Midbrain (tissue), 1 donor: ENCODE measurements at regions not wholly inside any gene's neighbourhood (a gene's known extent, or its start where the extent isn't known, plus 50 kb on each side); places are given as distances from the start of the nearest gene placed in this dataset.
"Not testable (repeated sequence)": the region's sequence is repeated elsewhere in the genome, so short reads cannot be mapped to it uniquely, and the experiment has no call there.

Experiments
- DNase-seq: peaks from one replicate; lab custom pipeline; 2025; lab: John Stamatoyannopoulos, UW

- DNase-seq: no peak
These were observed 375.7 kb upstream of the PRR16 start for GRCh38 chr5:120088412-120088811.

DNA sequence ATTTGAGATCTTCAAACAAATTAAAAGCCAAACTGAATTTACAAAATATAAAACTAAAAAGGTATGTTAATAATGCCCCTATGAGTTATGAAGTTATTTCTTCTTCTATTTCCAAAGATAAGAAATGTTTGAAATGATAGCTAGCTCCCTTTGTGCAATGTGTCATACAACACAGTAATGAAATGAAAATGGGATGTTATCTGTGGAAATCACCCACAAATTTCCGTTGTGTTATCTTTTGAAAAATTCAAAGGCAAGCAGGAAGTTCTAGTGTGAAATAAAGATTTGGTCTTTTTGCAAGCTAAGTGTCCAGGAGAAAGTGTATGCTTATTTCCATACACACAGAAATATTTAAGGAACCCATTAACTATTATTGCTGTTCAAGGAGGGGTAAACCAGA lies 375.3 kb upstream of the PRR16 start:
- no peak for DNase-seq

GRCh38 chr5:120091376-120091948 lies 372.6 kb upstream of the PRR16 start:
- DNase-seq: no peak

GRCh38 chr5:120092649-120093048 lies 371.5 kb upstream of the PRR16 start:
- no peak for DNase-seq

- DNase-seq: no peak
These were observed 370.9 kb upstream of the PRR16 start for GRCh38 chr5:120093178-120093577.

- DNase-seq: no peak
These were observed 367.7 kb upstream of the PRR16 start for GRCh38 chr5:120096413-120096812.

GRCh38 chr5:120098426-120098825 lies 365.7 kb upstream of the PRR16 start:
- no peak for DNase-seq

- DNase-seq: no peak
These were observed 365.1 kb upstream of the PRR16 start for GRCh38 chr5:120098902-120099535.

DNA sequence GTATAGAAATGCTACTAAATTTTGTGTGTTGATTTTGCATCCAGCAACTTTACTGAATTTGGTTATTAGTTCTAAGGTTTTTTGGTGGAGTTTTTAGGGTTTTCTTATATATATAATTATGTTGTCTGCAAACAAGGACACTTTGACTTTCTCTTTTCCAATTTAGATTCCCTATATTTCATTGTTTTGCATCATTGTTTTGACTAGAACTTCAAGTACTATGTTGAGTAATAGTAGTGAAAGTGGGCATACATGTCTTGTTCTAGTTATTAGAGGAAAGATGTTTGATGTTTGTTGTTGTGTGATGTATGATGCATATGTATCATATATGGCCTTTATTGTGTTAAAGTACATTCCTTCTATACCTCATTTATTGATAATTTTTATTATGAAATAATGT lies 362.3 kb upstream of the PRR16 start:
- DNase-seq: no peak

- no peak for DNase-seq
These were observed 360.6 kb upstream of the PRR16 start for GRCh38 chr5:120103495-120103894.

DNA sequence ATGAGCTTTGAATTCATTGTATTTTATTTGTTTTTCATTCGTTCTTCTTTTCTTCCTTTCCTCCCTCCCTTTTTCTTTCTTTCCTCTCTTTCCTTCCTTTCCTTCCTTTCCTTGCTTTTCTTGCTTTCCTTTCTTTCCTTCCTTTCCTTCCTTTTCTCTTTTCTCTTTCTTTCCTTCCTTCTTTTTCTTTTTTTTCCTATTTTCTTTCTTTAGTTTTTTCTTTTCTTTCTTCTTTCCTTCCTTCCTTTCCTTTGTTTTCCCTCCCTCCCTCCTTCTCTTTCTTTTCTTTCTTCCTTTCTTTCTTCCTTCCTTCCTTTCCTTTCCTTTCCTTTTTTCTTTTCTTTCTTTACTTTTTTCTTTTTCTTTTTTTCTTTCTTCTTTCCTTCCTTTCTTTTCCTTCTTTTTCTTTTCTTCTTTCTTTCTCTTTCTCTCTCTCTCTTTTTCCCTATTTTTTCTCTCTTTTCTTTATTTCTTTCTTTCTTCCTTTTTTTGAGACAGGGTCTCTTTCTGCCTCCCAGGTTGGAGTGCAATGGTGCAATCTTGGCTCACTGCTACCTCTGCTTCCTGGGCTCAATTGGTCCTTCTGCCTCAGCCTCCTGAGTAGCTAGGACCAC lies 357.1 kb upstream of the PRR16 start:
- no peak for DNase-seq

DNA sequence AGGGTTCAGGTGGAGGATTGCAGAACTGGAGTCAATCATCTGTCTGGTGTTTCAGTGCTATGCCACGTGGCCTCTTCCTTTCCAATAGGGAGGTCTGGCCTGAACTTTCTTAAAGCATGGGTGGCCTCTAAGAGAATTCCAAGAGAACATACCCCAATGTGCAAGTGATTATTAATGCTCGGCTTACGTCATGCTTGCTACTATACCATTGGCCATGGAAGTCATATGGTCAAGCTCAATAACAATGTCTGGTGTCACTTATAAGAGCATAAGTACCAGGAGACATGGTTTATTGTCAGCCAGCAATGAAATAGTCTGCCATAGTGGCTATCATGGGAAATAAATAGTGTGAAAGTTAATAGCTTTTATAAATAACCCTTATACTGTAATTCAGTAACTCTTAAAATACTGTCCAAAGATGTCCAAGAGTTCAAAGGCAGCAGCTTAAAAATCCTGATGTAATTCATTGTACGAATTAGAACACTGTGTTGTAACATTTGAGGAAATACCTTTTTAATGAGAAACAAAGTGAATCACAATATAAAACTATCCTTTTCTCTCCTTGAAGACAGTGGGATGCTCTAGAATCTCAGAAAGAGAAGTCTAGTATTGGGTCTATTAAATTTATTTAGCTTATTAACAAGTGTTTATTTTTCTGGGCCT lies 355.4 kb upstream of the PRR16 start:
- DNase-seq: no peak

DNA sequence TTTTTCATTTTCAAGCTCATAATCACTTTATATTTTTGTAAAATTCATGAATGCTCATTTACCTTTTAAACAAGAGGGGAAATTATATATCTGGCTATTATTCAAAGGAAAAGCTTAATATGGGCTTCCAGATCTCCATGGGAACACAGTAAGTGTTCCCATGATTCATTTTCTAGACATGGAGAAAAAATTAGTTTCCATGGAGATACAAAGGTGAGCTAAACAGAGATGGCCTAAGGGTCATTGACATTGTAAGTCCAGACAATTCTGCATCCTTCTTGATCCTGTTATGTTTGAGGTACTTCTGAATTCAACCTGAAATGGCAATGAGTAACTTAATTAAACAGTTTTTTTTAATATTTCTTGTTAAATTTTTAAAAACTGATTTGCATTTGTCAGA lies 341.4 kb upstream of the PRR16 start:
- DNase-seq: no peak

DNA sequence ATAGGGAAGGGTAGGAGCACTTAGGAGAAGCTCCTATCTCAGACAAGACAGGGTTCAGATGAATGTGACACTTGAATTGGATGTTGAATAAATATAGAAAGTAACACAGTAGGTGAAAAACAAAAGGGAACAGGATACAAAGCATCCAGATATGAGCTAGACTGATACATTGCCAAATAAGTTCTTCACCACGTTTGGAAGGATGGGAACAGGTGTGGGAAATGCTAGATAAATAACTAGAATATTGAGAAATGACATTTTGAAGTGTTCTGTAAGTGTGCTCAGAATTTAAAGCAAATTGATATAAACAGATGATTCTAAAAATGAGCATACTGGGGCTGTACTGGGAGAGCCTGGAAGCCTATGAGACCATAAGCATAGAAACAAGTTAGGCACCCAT lies 340.1 kb upstream of the PRR16 start:
- DNase-seq: no peak

- DNase-seq: no peak
These were observed 339.1 kb upstream of the PRR16 start for GRCh38 chr5:120124961-120125360.

DNA sequence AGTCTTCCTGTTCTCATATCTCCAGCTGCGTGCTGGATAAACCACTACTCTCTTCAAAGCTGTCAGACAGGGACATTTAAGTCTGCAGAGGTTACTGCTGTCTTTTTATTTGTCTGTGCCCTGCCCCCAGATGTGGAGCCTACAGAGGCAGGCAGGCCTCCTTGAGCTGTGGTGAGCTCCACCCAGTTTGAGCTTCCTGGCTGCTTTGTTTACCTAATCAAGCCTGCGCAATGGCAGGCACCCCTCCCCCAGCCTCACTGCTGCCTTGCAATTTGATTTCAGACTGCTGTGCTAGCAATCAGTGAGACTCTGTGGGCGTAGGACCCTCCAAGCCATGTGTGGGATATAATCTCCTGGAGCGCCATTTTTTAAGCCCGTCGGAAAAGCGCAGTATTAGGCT lies 331.8 kb upstream of the PRR16 start:
- not testable (repeated sequence) for DNase-seq

DNA sequence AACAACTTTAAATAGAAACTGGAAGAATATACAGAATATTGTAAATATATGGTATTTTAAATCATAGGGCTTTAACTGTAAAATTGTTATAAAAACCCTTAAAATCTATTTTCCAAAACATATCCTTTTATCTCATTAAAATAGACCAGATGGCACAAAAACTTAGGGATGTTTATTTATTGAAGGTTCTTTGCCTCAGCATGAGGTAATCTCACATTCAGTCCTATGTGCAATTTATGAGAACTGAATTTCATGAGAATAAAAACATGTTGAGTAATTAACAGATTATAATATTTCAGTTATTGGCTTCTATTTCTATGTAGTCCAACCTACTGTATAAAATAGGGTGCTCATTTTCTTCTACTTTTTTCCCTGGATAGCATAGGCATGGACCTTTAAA lies 329.2 kb upstream of the PRR16 start:
- no peak for DNase-seq

- no peak for DNase-seq
These were observed 326.5 kb upstream of the PRR16 start for GRCh38 chr5:120137582-120137981.

DNA sequence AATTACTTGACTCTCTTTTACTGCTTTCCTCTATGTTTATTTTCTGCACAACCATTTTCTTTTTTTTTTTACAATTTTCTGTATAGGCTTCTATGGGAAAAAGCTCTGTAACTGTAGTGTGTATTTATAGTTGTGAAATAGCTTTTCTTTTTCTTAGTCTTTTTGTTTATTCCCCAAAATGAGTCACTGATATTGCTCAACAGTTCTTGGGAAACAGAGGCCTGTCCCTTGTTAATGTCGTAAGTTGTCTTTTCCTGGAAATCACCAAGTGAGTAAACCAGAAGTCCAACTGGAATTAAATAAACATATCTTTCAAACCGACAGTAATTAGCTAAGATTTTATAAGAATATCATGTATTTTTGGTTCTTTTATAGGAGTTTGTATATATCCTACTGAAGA lies 325.1 kb upstream of the PRR16 start:
- DNase-seq: no peak

DNA sequence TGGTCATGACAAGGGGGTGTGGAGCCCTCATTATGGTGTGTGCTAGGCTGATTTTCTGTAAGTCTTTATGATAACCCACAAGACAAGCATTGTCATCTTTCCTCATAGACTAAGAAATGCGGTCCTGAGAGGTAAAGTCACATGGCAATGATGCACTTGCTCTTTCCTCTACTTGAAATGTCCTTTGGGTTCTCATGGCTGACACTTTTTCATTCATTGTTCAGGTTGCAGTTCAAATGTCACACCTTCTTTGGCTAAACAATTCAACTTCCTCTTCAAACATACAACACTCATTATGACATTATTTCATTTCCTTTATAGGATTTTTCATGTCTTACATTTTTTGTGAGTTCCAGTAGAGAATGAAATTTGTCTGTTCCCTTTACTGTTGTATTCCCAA lies 323.6 kb upstream of the PRR16 start:
- no peak for DNase-seq

DNA sequence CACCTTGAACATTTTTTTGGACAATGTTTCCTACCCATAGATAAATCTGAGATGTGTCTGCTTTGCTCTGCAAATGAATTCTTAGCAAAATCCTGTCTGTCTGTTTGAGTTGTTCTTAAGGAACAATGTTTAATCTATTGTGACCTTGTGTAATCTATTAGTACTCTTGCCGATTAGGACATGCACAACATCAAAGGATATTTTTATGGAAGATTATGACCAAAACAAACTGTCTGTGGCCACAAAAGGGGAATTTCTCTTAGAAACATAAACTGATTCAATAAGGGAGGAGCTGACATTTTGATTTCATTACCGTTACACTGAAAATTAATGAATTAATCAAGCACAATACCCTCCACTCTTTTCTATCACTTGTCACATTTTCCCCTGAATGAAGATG lies 323.0 kb upstream of the PRR16 start:
- DNase-seq: no peak

GRCh38 chr5:120146787-120147186 lies 317.3 kb upstream of the PRR16 start:
- DNase-seq: no peak

DNA sequence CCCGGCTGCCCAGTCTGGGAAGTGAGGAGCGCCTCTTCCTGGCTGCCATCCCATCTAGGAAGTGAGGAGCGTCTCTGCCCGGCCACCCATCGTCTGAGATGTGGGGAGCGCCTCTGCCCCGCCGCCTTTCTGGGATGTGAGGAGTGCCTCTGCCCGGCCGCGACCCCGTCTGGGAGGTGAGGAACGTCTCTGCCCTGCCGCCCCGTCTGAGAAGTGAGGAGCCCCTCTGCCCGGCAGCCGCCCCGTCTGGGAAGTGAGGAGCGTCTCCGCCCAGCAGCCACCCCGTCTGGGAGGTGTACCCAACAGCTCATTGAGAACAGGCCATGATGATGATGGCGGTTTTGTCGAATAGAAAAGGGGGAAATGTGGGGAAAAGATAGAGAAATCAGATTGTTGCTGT lies 316.2 kb upstream of the PRR16 start:
- DNase-seq: not testable (repeated sequence)
